Testis (tissue), 2 donors: ENCODE measurements at regions not wholly inside any gene's neighbourhood (a gene's known extent, or its start where the extent isn't known, plus 50 kb on each side); places are given as distances from the start of the nearest gene placed in this dataset.

Experiments
- POLR2A ChIP-seq: fragments of 450-650 bp; IDR thresholded peaks from one replicate; pipeline ENCODE4 v1.6.1; 2017; ENCODE audit warnings: antibody characterized with exemption, mild to moderate bottlenecking, moderate library complexity
- TF ChIP-seq, protein P1 (sequence below), 3 experiments: fragments of 450-650 bp in 2 of 3; fragments of 200-600 bp in 1 of 3; sonication (generic) in 1 of 3; IDR thresholded peaks; one replicate each; pipeline ENCODE4 v1.5.1; 2016 to 2019; ENCODE audit warnings: antibody characterized with exemption in 3 of 3, mild to moderate bottlenecking in 2 of 3, moderate library complexity in 1 of 3

- TF ChIP-seq, protein P1, sequence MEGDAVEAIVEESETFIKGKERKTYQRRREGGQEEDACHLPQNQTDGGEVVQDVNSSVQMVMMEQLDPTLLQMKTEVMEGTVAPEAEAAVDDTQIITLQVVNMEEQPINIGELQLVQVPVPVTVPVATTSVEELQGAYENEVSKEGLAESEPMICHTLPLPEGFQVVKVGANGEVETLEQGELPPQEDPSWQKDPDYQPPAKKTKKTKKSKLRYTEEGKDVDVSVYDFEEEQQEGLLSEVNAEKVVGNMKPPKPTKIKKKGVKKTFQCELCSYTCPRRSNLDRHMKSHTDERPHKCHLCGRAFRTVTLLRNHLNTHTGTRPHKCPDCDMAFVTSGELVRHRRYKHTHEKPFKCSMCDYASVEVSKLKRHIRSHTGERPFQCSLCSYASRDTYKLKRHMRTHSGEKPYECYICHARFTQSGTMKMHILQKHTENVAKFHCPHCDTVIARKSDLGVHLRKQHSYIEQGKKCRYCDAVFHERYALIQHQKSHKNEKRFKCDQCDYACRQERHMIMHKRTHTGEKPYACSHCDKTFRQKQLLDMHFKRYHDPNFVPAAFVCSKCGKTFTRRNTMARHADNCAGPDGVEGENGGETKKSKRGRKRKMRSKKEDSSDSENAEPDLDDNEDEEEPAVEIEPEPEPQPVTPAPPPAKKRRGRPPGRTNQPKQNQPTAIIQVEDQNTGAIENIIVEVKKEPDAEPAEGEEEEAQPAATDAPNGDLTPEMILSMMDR (IDR thresholded peaks at IDR 0.05), result no peak
- TF ChIP-seq POLR2A, result no peak
These were observed 72.0 kb upstream of the RFX3 start for GRCh38 chr9:3597792-3598191.
